Endothelial cell of umbilical vein (primary cell): ENCODE measurements at regions not wholly inside any gene's neighbourhood (a gene's known extent, or its start where the extent isn't known, plus 50 kb on each side); places are given as distances from the start of the nearest gene placed in this dataset.

Source experiments
- BruUV-seq: library from RNA; stranded (reverse); fragments of 400-500 nt; replicated peaks from 2 replicates; lab custom pipeline; 2021; lab: Mats Ljungman, UMichigan
- CTCF ChIA-PET: fragments of 300-600, 350-600 bp; sonication (Branson Sonifier 250); formaldehyde crosslinking; loops from one replicate; lab custom pipeline; 2021; ENCODE audit warnings: antibody characterized with exemption, inconsistent platforms; lab: Charles Lee
- POLR2A ChIA-PET: fragments of 300-600, 350-600 bp; sonication (Branson Sonifier 250); formaldehyde crosslinking; loops from one replicate; lab custom pipeline; 2021; ENCODE audit warnings: antibody characterized with exemption, inconsistent platforms; lab: Charles Lee
- DNase-seq: peaks from one replicate; pipeline ENCODE4 v3.0.0-alpha.2; 2011; ENCODE audit warnings: low read depth, low spot score
- FAIRE-seq: peaks from 2 replicates; lab custom pipeline; 2011; peaks lifted over from hg19 to GRCh38; lab: Jason Lieb, UNC
- H2AFZ ChIP-seq: 2 replicates; pipeline ENCODE4 v1.6.0; 2012; ENCODE audit warnings: low read depth, low read length, control low read depth, inconsistent platforms
- H3K27ac ChIP-seq: 2 replicates; pipeline ENCODE4 v1.5.1; 2011; ENCODE audit warnings: low read depth, mild to moderate bottlenecking, control low read depth, low read length, moderate library complexity; ENCODE audit not compliant: insufficient read depth
- H3K27me3 ChIP-seq, 2 experiments: 2 replicates each; pipeline versions ENCODE4 v1.6.0 to v1.6.1; 2011; ENCODE audit warnings: low read length in 2 of 2, mixed read lengths in 1 of 2; ENCODE audit not compliant: control insufficient read depth in 2 of 2, insufficient read depth in 2 of 2
- H3K36me3 ChIP-seq, 2 experiments: 2 replicates in 1 of 2; 3 replicates in 1 of 2; pipeline ENCODE4 v1.5.1; 2011; ENCODE audit warnings: low read length in 2 of 2, mild to moderate bottlenecking in 1 of 2, moderate library complexity in 1 of 2; ENCODE audit not compliant: control insufficient read depth in 2 of 2, insufficient read depth in 2 of 2; ENCODE audit errors: extremely low read depth in 1 of 2
- H3K4me1 ChIP-seq: 3 replicates; pipeline ENCODE4 v1.5.1; 2011; ENCODE audit warnings: mild to moderate bottlenecking, low read length; ENCODE audit not compliant: control insufficient read depth, insufficient read depth; ENCODE audit errors: extremely low read depth
- H3K4me2 ChIP-seq: 2 replicates; pipeline ENCODE4 v1.6.1; 2011; ENCODE audit warnings: low read length, control low read depth, mixed read lengths; ENCODE audit not compliant: insufficient read depth
- H3K4me3 ChIP-seq, 3 experiments: fragments of 200-600 bp in 1 of 3; sonication (generic), shearing (Covaris generic) in 1 of 3; replicated peaks in 1 of 3; 2 replicates each; pipeline ENCODE4 v1.5.1; 2011 to 2016; ENCODE audit warnings: control low read depth in 3 of 3, low read length in 3 of 3, mild to moderate bottlenecking in 2 of 3, inconsistent platforms in 1 of 3, low read depth in 1 of 3, moderate library complexity in 1 of 3; ENCODE audit not compliant: insufficient read depth in 1 of 3
- H3K79me2 ChIP-seq: 2 replicates; pipeline ENCODE4 v1.6.0; 2012; ENCODE audit warnings: low read length, inconsistent platforms; ENCODE audit not compliant: control insufficient read depth, insufficient read depth
- H3K9ac ChIP-seq: replicated peaks from 2 replicates; pipeline ENCODE3; 2011; ENCODE audit warnings: low read length, control low read depth; ENCODE audit not compliant: insufficient read depth; ENCODE audit errors: extremely low read depth
- H3K9me1 ChIP-seq: replicated peaks from 3 replicates; pipeline ENCODE4 v1.6.0; 2011; ENCODE audit warnings: mild to moderate bottlenecking, low read length; ENCODE audit not compliant: control insufficient read depth, insufficient read depth; ENCODE audit errors: extremely low read depth
- H3K9me3 ChIP-seq: replicated peaks from 2 replicates; pipeline ENCODE4 v1.5.1; 2012; ENCODE audit warnings: low read length, inconsistent platforms; ENCODE audit not compliant: control insufficient read depth, insufficient read depth
- H4K20me1 ChIP-seq: replicated peaks from 2 replicates; pipeline ENCODE3; 2011; ENCODE audit warnings: mild to moderate bottlenecking, low read length; ENCODE audit not compliant: control insufficient read depth, insufficient read depth; ENCODE audit errors: extremely low read depth
- CTCF ChIP-seq, 2 donors: IDR thresholded peaks; 1 replicate in 1 of 2; 2 replicates in 1 of 2; pipeline ENCODE4 v1.5.1; 2011; ENCODE audit warnings: low read length in 2 of 2, mild to moderate bottlenecking in 2 of 2, moderate library complexity in 2 of 2, control low read depth in 1 of 2, inconsistent platforms in 1 of 2, low read depth in 1 of 2; ENCODE audit not compliant: insufficient read depth in 1 of 2; ENCODE audit errors: extremely low read depth in 1 of 2
- EZH2 ChIP-seq: IDR thresholded peaks from 2 replicates; pipeline ENCODE4 v1.6.1; 2012; ENCODE audit warnings: borderline replicate concordance, low read depth, mild to moderate bottlenecking, moderate library complexity, low read length, inconsistent platforms; ENCODE audit not compliant: severe bottlenecking
- FOS ChIP-seq: IDR thresholded peaks from 2 replicates; pipeline ENCODE4 v1.6.1; 2011; ENCODE audit warnings: mild to moderate bottlenecking, low read length, moderate library complexity, borderline replicate concordance; ENCODE audit not compliant: insufficient read depth
- GATA2 ChIP-seq: IDR thresholded peaks from 2 replicates; pipeline ENCODE4 v1.7.0; 2011; ENCODE audit warnings: low read depth, mild to moderate bottlenecking, moderate library complexity, mixed read lengths, low read length; ENCODE audit not compliant: insufficient read length, insufficient read depth
- JUN ChIP-seq: IDR thresholded peaks from 2 replicates; pipeline ENCODE4 v1.6.1; 2011; ENCODE audit warnings: borderline replicate concordance, low read depth; ENCODE audit not compliant: insufficient read length, insufficient read depth
- MAX ChIP-seq: IDR thresholded peaks from 2 replicates; pipeline ENCODE4 v1.6.1; 2011; ENCODE audit not compliant: insufficient read depth, insufficient read length
- MYC ChIP-seq: IDR thresholded peaks from one replicate; pipeline ENCODE4 v1.6.1; 2011; ENCODE audit warnings: mild to moderate bottlenecking, low read depth, low read length
- POLR2A ChIP-seq: IDR thresholded peaks from 2 replicates; pipeline ENCODE4 v1.6.1; 2012; ENCODE audit warnings: low read depth, mild to moderate bottlenecking, control low read depth, low read length
- POLR2AphosphoS5 ChIP-seq: IDR thresholded peaks from 2 replicates; pipeline ENCODE4 v1.6.1; 2012; ENCODE audit warnings: low read depth, mild to moderate bottlenecking, control low read depth, low read length, moderate library complexity; ENCODE audit not compliant: insufficient read depth
- dilution Hi-C: fragments of 300-500 bp; cut with MboI; formaldehyde crosslinking; loops from one replicate; pipeline ENCODE4 v1.15.0; 2019; ENCODE audit warnings: low sequenced_read_pairs; ENCODE audit not compliant: extremely low pct_ligation_motif_present
- intact Hi-C: fragments of 100-400 bp; cut with micrococcal nuclease; formaldehyde crosslinking; loops from one replicate; pipeline ENCODE4 v1.10.0; 2022

DNA sequence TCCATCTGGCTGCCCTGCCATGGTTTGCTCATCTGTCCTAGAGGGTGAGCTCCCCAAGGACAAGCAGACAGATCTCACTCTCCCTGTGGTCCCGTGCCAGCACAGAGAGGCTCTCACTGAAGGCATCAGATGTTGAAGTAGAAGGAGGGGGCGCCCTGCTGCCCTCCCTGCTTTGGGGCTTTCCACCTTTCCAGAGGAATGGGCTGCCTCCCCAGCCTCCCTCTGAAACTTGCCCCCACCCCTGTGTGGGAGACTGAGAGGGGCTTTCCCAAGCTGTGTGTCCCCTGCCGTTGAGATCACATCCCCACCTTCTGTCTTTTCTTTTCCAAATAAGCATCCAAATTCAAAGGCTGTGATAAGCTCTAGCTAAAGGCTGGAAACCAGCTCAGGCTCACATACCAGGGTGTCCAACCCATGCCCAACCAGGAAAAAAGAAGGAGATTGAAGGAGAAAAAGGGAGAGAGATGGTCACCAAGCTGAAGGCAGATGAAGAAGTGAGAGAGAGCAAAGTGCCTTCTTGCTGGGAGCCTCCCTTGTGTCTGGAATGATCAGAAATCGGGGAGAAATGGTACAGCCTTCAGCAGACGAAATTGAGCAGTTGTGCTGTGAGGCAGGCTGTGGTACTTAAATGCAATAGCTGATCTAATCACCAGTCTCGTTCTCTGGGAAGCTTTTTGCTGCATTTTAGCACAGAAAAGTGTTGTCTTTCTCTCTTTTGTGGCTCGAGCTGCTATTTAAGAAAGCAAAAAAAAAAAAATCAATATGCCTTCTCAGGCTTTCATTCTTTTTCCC is 145.9 kb upstream of the LHX1 start:
- ChIA-PET POLR2A (no interaction called here), CTCF (interaction anchor here (1.1 to 1.5 kb wide), 3 partner anchors 11 to 36 kb away, joined by 3 read pairs; no protein-coding TSS in a partner anchor)
- intact Hi-C loops (no loop called here), dilution Hi-C loops (no loop called here)
- Histone ChIP-seq H2AFZ (no peak overlapping the region), H3K79me2 (no peaks in the 10 kb centered on the region), H3K9me3 (no peaks in the 10 kb centered on the region), H3K4me1 (no peaks in the 10 kb centered on the region), H3K27ac (no peak overlapping the region), H3K4me2 (no peak overlapping the region), H3K36me3 (no peaks in the 10 kb centered on the region), H3K4me3 (no peak overlapping the region), H4K20me1 (no peaks in the 10 kb centered on the region), H3K9ac (no peak overlapping the region), H3K9me1 (no peaks in the 10 kb centered on the region), H3K27me3 (peaks cover 10 to 19% of the 10 kb centered on the region in 2 experiments)
- BruUV-seq: no TSS peak
- no peak for DNase-seq
- FAIRE-seq: no peak
- TF ChIP-seq GATA2 (no peak), FOS (no peak), POLR2A (no peak), POLR2AphosphoS5 (no peak), JUN (no peak), EZH2 (no peak), MAX (no peak), CTCF (IDR thresholded peaks at IDR 0.05; ENCODE audit: extremely low read depth in 1 of 2, insufficient read depth in 1 of 2, low read depth in 1 of 2, low read length in 2 of 2) (no peak), MYC (no peak)
